ENCODE measurements at regions not wholly inside any gene's neighbourhood (a gene's known extent, or its start where the extent isn't known, plus 50 kb on each side); places are given as distances from the start of the nearest gene placed in this dataset.

DNA sequence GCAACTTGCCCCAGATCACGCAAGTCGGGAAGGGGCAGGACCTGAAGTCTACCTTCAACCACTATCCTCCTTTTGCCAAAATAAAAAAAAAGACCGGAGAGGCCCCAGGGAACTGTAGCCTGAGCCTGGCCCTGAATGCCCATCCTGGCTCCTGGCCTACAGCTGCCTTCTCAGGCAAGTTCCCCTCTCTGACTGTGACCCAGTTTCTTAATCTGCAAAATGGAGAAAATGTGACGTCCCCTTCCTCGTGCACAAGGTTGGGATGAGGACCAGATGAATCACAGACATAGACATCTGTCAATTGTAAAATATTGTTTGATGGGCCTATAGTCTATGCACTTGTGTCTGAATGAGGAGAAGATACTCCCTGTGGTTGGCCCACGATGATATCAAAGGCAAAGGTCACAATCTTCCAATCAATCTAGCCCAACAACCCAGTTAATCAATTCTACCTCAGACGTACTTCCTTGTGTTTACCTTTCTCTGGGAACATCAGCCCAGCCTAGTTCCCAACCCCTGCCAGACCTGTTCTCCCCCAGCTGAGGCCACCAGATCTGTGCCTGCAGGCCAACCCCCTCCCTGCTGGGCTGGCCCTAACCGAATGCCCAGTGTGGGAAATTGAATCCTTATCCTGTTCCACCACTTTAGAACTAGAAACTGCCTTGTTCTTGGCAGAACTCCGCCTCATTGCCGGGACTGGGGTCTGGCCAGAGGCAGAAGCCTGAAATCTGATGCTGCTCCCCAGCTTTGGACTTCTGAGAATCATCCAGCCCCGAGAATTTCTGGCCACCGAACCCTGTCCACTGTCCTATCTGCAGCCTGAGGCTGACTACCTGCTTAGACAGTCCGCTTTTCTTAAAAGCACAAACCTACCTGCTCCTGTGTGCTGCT, 101.8 kb upstream of the LIPC start:
- no peak overlapping the region for H3K4me3 ChIP-seq (ENCODE audit: extremely low read depth, insufficient read depth, low read length, poor library complexity, severe bottlenecking)
- WGBS, 2 experiments (ENCODE audit: insufficient coverage in 2 of 2), result 84 to 88% methylated on average over 9 to 10 of the region's 13 CpGs
- H3K27ac ChIP-seq (ENCODE audit: low read depth, low read length, severe bottlenecking), result peak overlapping the region; percentile 97
- H3K4me1 ChIP-seq (ENCODE audit: control insufficient read depth, insufficient read depth, low read length, poor library complexity, severe bottlenecking), result peaks cover 31% of the 10 kb centered on the region
- H3K9me3 ChIP-seq (ENCODE audit: control insufficient read depth, low read length), result peaks cover 8% of the 10 kb centered on the region
- H3K36me3 ChIP-seq (ENCODE audit: control insufficient read depth, insufficient read depth, low read length), result no peaks in the 10 kb centered on the region

DNA sequence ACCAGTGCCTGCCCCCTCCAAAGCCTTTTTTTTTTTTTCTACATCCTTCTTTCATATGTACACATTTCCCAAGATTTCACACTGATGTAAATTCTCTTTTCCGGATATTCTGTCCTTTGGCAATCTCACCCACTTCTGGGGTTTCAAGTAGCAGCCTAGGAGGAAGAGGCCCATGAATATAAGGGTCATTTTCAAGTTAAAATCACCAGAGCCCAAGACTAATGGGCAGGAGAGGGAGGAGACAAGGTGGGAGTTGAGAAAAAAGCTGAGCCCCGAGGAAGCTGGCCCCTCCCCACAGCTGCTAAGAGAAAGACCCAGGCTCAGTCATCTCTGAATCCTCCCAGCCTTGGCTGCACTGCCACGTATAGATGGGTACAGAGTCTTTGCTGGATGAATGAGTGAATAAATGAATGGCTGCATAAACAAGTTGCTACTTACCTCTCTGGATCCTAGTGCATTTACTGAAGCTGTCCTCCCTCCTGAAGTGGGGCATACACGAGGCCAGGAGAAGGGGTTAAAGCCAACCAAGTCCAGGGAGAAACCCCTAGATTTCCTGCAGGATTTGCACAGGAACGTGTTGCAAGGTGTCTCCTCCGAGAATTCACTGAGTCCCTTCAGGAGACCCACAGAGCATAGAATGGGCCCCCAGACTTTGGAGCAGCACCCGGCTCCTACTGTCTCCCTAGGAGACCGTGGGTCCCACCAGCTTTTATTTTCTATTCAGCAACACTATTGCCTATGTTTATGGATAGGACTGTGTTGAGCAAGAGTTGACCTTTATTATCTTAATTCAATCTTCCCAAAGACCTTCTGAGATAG, 100.8 kb upstream of the LIPC start:
- WGBS, 2 experiments (ENCODE audit: insufficient coverage in 2 of 2), result 78 to 81% methylated on average over 4 of the region's 8 CpGs

GRCh38 chr15:58331560-58331912, 100.3 kb upstream of the LIPC start:
- no peaks in the 10 kb centered on the region for H3K36me3 ChIP-seq (ENCODE audit: control insufficient read depth, insufficient read depth, low read length)
- no peak overlapping the region for H3K4me3 ChIP-seq (ENCODE audit: extremely low read depth, insufficient read depth, low read length, poor library complexity, severe bottlenecking)
- H3K4me1 ChIP-seq (ENCODE audit: control insufficient read depth, insufficient read depth, low read length, poor library complexity, severe bottlenecking), result peaks cover 34% of the 10 kb centered on the region
- H3K27ac ChIP-seq (ENCODE audit: low read depth, low read length, severe bottlenecking), result peak overlapping the region; percentile 97
- H3K9me3 ChIP-seq (ENCODE audit: control insufficient read depth, low read length), result peaks cover 8% of the 10 kb centered on the region
- 33% methylated on average over 1 of the region's 2 CpGs; no CpG with 5 or more reads in 1 of the 2 experiments for WGBS, 2 experiments (ENCODE audit: insufficient coverage in 2 of 2)

More for the DNA sequence above, 100.8 kb upstream of the LIPC start:
- H3K4me1 ChIP-seq (ENCODE audit: control insufficient read depth, insufficient read depth, low read length, poor library complexity, severe bottlenecking), result peaks cover 31% of the 10 kb centered on the region
- peak overlapping the region; percentile 97 for H3K27ac ChIP-seq (ENCODE audit: low read depth, low read length, severe bottlenecking)
- no peak overlapping the region for H3K4me3 ChIP-seq (ENCODE audit: extremely low read depth, insufficient read depth, low read length, poor library complexity, severe bottlenecking)
- no peaks in the 10 kb centered on the region for H3K36me3 ChIP-seq (ENCODE audit: control insufficient read depth, insufficient read depth, low read length)
- peaks cover 8% of the 10 kb centered on the region for H3K9me3 ChIP-seq (ENCODE audit: control insufficient read depth, low read length)

- Histone ChIP-seq H3K4me3 (ENCODE audit: extremely low read depth, insufficient read depth, low read length, poor library complexity, severe bottlenecking) (no peak overlapping the region), H3K36me3 (ENCODE audit: control insufficient read depth, insufficient read depth, low read length) (no peaks in the 10 kb centered on the region), H3K4me1 (ENCODE audit: control insufficient read depth, insufficient read depth, low read length, poor library complexity, severe bottlenecking) (peaks cover 34% of the 10 kb centered on the region), H3K9me3 (ENCODE audit: control insufficient read depth, low read length) (peaks cover 8% of the 10 kb centered on the region), H3K27ac (ENCODE audit: low read depth, low read length, severe bottlenecking) (peak overlapping the region; percentile 97)
- WGBS, 2 experiments (ENCODE audit: insufficient coverage in 2 of 2), result 6 to 9% methylated on average over 4 to 6 of the region's 8 CpGs
Measured at GRCh38 chr15:58331913-58332675, 99.7 kb upstream of the LIPC start.

GRCh38 chr15:58332676-58333400, 99.0 kb upstream of the LIPC start:
- H3K4me1 ChIP-seq (ENCODE audit: control insufficient read depth, insufficient read depth, low read length, poor library complexity, severe bottlenecking), result peaks cover 34% of the 10 kb centered on the region
- no peak overlapping the region for H3K4me3 ChIP-seq (ENCODE audit: extremely low read depth, insufficient read depth, low read length, poor library complexity, severe bottlenecking)
- peaks cover 8% of the 10 kb centered on the region for H3K9me3 ChIP-seq (ENCODE audit: control insufficient read depth, low read length)
- no peaks in the 10 kb centered on the region for H3K36me3 ChIP-seq (ENCODE audit: control insufficient read depth, insufficient read depth, low read length)
- H3K27ac ChIP-seq (ENCODE audit: low read depth, low read length, severe bottlenecking), result peak overlapping the region; percentile 97

- 88 to 100% methylated on average over 1 of the region's 2 CpGs for WGBS, 2 experiments (ENCODE audit: insufficient coverage in 2 of 2)
- Histone ChIP-seq H3K9me3 (ENCODE audit: control insufficient read depth, low read length) (peaks cover 8% of the 10 kb centered on the region), H3K4me1 (ENCODE audit: control insufficient read depth, insufficient read depth, low read length, poor library complexity, severe bottlenecking) (peaks cover 32% of the 10 kb centered on the region), H3K36me3 (ENCODE audit: control insufficient read depth, insufficient read depth, low read length) (no peaks in the 10 kb centered on the region), H3K4me3 (ENCODE audit: extremely low read depth, insufficient read depth, low read length, poor library complexity, severe bottlenecking) (no peak overlapping the region), H3K27ac (ENCODE audit: low read depth, low read length, severe bottlenecking) (no peak overlapping the region)
Measured at GRCh38 chr15:58334803-58335202, 97.0 kb upstream of the LIPC start.

DNA sequence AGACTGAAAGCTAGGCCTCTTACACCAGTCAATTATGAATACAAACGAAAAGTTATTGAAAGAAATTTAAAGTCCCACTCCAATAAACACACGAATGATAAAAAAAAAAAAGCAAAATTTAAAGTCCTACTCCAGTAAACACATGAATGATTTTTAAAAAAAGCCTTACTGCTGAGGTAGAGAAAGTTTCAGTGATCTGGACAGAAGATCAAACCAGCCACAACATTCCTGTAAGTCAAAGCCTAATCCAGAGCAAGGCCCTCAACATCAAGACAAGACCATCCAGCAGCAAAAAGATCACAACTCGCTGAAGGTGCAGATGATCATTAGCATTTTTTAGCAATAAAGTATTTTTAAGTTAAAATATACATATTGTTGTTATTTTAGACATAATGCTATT, 95.6 kb upstream of the LIPC start:
- no CpG with 5 or more reads among the region's 3 CpGs for WGBS, 2 experiments (ENCODE audit: insufficient coverage in 2 of 2)
- Histone ChIP-seq H3K4me3 (ENCODE audit: extremely low read depth, insufficient read depth, low read length, poor library complexity, severe bottlenecking) (no peak overlapping the region), H3K9me3 (ENCODE audit: control insufficient read depth, low read length) (peaks cover 8% of the 10 kb centered on the region), H3K4me1 (ENCODE audit: control insufficient read depth, insufficient read depth, low read length, poor library complexity, severe bottlenecking) (peaks cover 19% of the 10 kb centered on the region), H3K27ac (ENCODE audit: low read depth, low read length, severe bottlenecking) (no peak overlapping the region), H3K36me3 (ENCODE audit: control insufficient read depth, insufficient read depth, low read length) (no peaks in the 10 kb centered on the region)

DNA sequence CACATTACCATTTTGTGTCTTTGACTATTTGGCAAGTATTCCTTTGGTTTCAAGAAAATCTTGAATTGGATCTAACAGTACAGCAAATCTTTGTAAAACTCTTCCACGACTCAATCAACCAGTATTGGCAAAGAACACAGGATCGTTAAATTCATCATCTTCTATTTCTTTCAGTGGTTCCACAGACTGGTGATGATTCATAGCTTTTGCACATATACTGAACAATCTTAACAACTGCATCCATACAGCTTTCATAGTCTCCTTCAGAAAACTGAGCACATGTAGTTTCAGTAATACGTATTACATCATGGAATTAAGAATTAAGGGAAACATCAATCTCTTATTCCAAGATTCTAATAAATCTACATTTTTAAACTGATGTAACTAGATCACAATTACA, 91.6 kb upstream of the LIPC start:
- H3K36me3 ChIP-seq (ENCODE audit: control insufficient read depth, insufficient read depth, low read length), result no peaks in the 10 kb centered on the region
- peaks cover 3% of the 10 kb centered on the region for H3K4me1 ChIP-seq (ENCODE audit: control insufficient read depth, insufficient read depth, low read length, poor library complexity, severe bottlenecking)
- 92 to 96% methylated on average over 2 of the region's 3 CpGs for WGBS, 2 experiments (ENCODE audit: insufficient coverage in 2 of 2)
- no peak overlapping the region for H3K4me3 ChIP-seq (ENCODE audit: extremely low read depth, insufficient read depth, low read length, poor library complexity, severe bottlenecking)
- H3K27ac ChIP-seq (ENCODE audit: low read depth, low read length, severe bottlenecking), result no peak overlapping the region
- H3K9me3 ChIP-seq (ENCODE audit: control insufficient read depth, low read length), result no peaks in the 10 kb centered on the region

DNA sequence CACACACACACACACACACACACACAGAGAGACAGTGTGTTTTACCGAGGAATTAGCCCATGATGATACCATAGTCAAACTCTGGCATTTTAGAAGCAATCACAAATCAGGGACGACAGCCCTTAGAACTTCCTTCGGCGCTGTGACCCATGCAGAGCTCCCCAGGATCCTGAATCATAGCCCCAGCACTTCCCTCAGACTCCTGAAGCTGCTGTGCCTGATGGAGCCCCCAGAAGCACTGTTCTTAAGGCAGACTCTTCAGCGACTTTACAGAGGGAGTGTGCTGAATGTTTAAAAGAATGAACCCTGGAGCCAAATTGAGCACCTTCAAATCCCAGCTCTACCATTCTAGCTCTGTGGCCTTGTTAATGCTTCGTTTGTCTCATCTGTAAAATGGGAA, 89.3 kb upstream of the LIPC start:
- Histone ChIP-seq H3K27ac (ENCODE audit: low read depth, low read length, severe bottlenecking) (no peak overlapping the region), H3K4me1 (ENCODE audit: control insufficient read depth, insufficient read depth, low read length, poor library complexity, severe bottlenecking) (no peaks in the 10 kb centered on the region), H3K36me3 (ENCODE audit: control insufficient read depth, insufficient read depth, low read length) (no peaks in the 10 kb centered on the region), H3K9me3 (ENCODE audit: control insufficient read depth, low read length) (no peaks in the 10 kb centered on the region), H3K4me3 (ENCODE audit: extremely low read depth, insufficient read depth, low read length, poor library complexity, severe bottlenecking) (no peak overlapping the region)
- WGBS, 2 experiments (ENCODE audit: insufficient coverage in 2 of 2), result 68 to 80% methylated on average over 4 to 5 of the region's 6 CpGs

All from mesodermal cell (in vitro differentiated cells).